Panc1 (cell line): ENCODE measurements at regions not wholly inside any gene's neighbourhood (a gene's known extent, or its start where the extent isn't known, plus 50 kb on each side); places are given as distances from the start of the nearest gene placed in this dataset.

Experiments used
- ATAC-seq: fragments of 200-7000 bp; cut with Tn5 transposase; 2 replicates; pipeline ENCODE4 v1.9.1; 2020; ENCODE audit warnings: mild to moderate bottlenecking, moderate library complexity
- BruUV-seq: library from RNA; stranded (reverse); fragments of 400-500 nt; replicated peaks from 2 replicates; lab custom pipeline; 2021; lab: Mats Ljungman, UMichigan
- CTCF ChIA-PET: fragments of 300-600 bp; sonication (Branson Sonifier 250); formaldehyde crosslinking; loops from one replicate; lab custom pipeline; 2022; ENCODE audit warnings: antibody characterized with exemption; lab: Charles Lee
- POLR2A ChIA-PET: fragments of 300-600 bp; sonication (Branson Sonifier 250); formaldehyde crosslinking; loops from one replicate; lab custom pipeline; 2022; ENCODE audit warnings: antibody characterized with exemption; lab: Charles Lee
- DNase-seq: peaks from one replicate; pipeline ENCODE4 v3.0.0-alpha.2; 2010; ENCODE audit warnings: low read depth, low spot score
- H3K27ac ChIP-seq: 2 replicates; pipeline ENCODE4 v1.5.1; 2011; ENCODE audit warnings: mild to moderate bottlenecking, low read length, inconsistent platforms
- H3K27me3 ChIP-seq: fragments of 200-500 bp; sonication (Bioruptor generic); 2 replicates; pipeline ENCODE4 v1.6.0; 2014; ENCODE audit warnings: low read length, inconsistent platforms; ENCODE audit not compliant: control insufficient read depth, insufficient read depth
- H3K36me3 ChIP-seq: fragments of 200-500 bp; sonication (Bioruptor generic); 2 replicates; pipeline ENCODE4 v1.5.1; 2014; ENCODE audit warnings: inconsistent platforms, mild to moderate bottlenecking, low read length, moderate library complexity; ENCODE audit not compliant: control insufficient read depth, insufficient read depth
- H3K4me1 ChIP-seq: 2 replicates; pipeline ENCODE4 v1.5.1; 2011; ENCODE audit warnings: inconsistent platforms, mild to moderate bottlenecking, low read length, moderate library complexity; ENCODE audit not compliant: control insufficient read depth, insufficient read depth
- H3K4me3 ChIP-seq, 2 experiments: 2 replicates each; pipeline ENCODE4 v1.5.1; 2011 to 2012; ENCODE audit warnings: low read depth in 2 of 2, low read length in 2 of 2, mild to moderate bottlenecking in 2 of 2, inconsistent platforms in 1 of 2, moderate library complexity in 1 of 2
- H3K9me3 ChIP-seq: fragments of 200-500 bp; sonication (Bioruptor generic); 2 replicates; pipeline ENCODE4 v1.5.1; 2014; ENCODE audit warnings: low read depth, mild to moderate bottlenecking, inconsistent platforms, low read length, moderate library complexity; ENCODE audit not compliant: control insufficient read depth, insufficient read depth
- CTCF ChIP-seq: fragments of 450-650 bp; IDR thresholded peaks from 2 replicates; pipeline ENCODE4 v1.5.1; 2017; ENCODE audit warnings: mild to moderate bottlenecking
- POLR2AphosphoS5 ChIP-seq: IDR thresholded peaks from 2 replicates; pipeline ENCODE4 v1.6.1; 2012; ENCODE audit warnings: mild to moderate bottlenecking, low read depth, low read length, moderate library complexity
- REST ChIP-seq, 2 experiments: IDR thresholded peaks; 2 replicates each; pipeline ENCODE4 v1.6.1; 2011 to 2012; ENCODE audit warnings: low read depth in 2 of 2, control low read depth in 1 of 2, low read length in 1 of 2, mild to moderate bottlenecking in 1 of 2, moderate library complexity in 1 of 2; ENCODE audit not compliant: insufficient read depth in 1 of 2
- SIN3A ChIP-seq: IDR thresholded peaks from 2 replicates; pipeline ENCODE4 v1.6.1; 2012; ENCODE audit warnings: low read depth, mild to moderate bottlenecking, low read length, moderate library complexity, borderline replicate concordance; ENCODE audit not compliant: insufficient read depth
- TCF7L2 ChIP-seq: IDR thresholded peaks from 2 replicates; pipeline ENCODE4 v1.6.1; 2011; ENCODE audit warnings: mild to moderate bottlenecking, low read depth, low read length, inconsistent platforms
- in situ Hi-C: cut with HindIII; loops from 2 replicates; pipeline ENCODE4 v1.10.0; 2016; ENCODE audit warnings: low sequenced_read_pairs, low pct_unique_long_range_greater_than_20kb
- intact Hi-C: fragments of 100-400 bp; cut with micrococcal nuclease; formaldehyde crosslinking; loops from one replicate; pipeline ENCODE4 v1.10.0; 2022; ENCODE audit not compliant: unreplicated experiment

DNA sequence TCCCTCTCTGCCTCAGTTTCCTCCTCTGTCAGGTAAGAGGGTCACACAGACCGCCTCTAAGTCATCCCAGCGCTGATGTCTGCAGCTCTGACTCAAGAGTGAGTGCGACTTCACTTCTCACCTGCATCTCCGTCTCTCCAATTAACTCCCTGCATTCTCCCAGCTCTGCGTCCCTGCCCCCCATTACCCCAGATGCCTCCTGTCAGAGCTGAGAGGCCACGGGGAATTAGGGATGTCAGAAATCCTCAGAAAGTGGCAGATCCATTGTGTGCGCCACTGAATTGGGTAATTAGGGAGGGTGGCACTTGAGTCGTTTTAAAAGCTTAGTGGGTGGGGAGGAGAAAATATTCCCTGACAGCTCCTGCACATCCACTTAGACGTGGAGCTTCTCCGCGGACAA, 885.4 kb upstream of the EEF2KMT start:
- Histone ChIP-seq H3K9me3 (no peaks in the 10 kb centered on the region), H3K36me3 (no peaks in the 10 kb centered on the region), H3K27ac (no peak overlapping the region), H3K27me3 (peaks cover 2% of the 10 kb centered on the region; the same call in 1 of the 2 replicates), H3K4me3 (no peak overlapping the region), H3K4me1 (no peaks in the 10 kb centered on the region)
- TF ChIP-seq TCF7L2 (no peak), CTCF (no peak)
- POLR2A ChIA-PET = no interaction called here
- no TSS peak for BruUV-seq
- CTCF ChIA-PET = no interaction called here
- intact Hi-C loops = no loop called here
- ATAC-seq (no peak), DNase-seq (no peak)
- in situ Hi-C loops = no loop called here

DNA sequence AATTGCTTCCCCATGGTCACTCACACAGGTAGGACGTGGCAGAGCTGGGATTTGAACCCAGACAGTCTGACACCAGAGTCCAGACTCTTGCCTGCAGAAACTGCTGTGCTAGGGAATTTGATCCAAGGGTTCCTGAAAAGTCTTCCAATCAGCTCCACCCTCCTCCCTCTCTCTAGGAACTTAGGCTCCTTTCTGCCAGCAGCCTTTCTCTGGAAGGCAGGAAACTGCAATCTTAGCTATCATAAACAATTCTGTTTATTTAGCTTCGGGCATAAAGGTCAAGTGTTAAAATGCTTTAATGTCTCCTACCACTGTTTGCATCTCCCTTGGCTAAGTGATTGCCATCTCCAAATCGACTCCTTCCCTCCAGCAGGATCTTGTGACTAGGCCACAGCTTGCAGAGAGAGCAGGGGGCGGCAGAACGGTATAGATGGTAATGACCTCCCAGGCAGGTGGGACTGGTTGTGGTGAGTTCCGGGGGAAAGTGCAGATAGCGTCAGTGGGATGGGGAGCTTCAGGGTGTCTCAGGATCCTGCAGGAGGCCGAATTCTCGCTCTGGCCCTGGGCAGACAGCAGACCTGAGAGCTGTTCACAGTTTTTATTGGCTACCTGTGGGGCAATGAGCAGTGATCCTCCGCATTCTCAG, 882.4 kb upstream of the EEF2KMT start:
- ATAC-seq = no peak
- in situ Hi-C loops = no loop called here
- ChIA-PET POLR2A (no interaction called here), CTCF (no interaction called here)
- H3K9me3 ChIP-seq = no peaks in the 10 kb centered on the region
- no peak for DNase-seq
- H3K27me3 ChIP-seq = no peaks in the 10 kb centered on the region
- intact Hi-C loops = no loop called here
- BruUV-seq = no TSS peak
- no peak overlapping the region for H3K27ac ChIP-seq
- TF ChIP-seq REST (IDR thresholded peaks at IDR 0.05; ENCODE audit: insufficient read depth in 1 of 2, low read depth in 2 of 2, low read length in 1 of 2) = no peak
- TF ChIP-seq TCF7L2 = no peak
- TF ChIP-seq SIN3A = no peak
- TF ChIP-seq CTCF = no peak
- TF ChIP-seq POLR2AphosphoS5 = no peak
- no peaks in the 10 kb centered on the region for H3K36me3 ChIP-seq
- no peaks in the 10 kb centered on the region for H3K4me1 ChIP-seq
- no peak overlapping the region for H3K4me3 ChIP-seq
